ENCODE measurements at regions not wholly inside any gene's neighbourhood (a gene's known extent, or its start where the extent isn't known, plus 50 kb on each side); places are given as distances from the start of the nearest gene placed in this dataset.

- no peak overlapping the region for H3K23ac ChIP-seq (ENCODE audit: insufficient read length)
- no peak overlapping the region for H3K18ac ChIP-seq (ENCODE audit: extremely low read depth, low read length)
- H2BK12ac ChIP-seq (ENCODE audit: low read depth, low read length): no peak overlapping the region
- no peak overlapping the region for H2BK15ac ChIP-seq (ENCODE audit: low read length)
- no peak overlapping the region for H2AFZ ChIP-seq (ENCODE audit: low read length)
- no peak overlapping the region for H2BK20ac ChIP-seq (ENCODE audit: low read length)
- TF ChIP-seq CHD1 (IDR thresholded peaks at IDR 0.05; ENCODE audit: low read depth, low read length) (no peak), MAX (IDR thresholded peaks at IDR 0.05) (no peak), RBBP5 (IDR thresholded peaks at IDR 0.05; ENCODE audit: borderline replicate concordance, low read depth, low read length) (no peak), GTF2F1 (IDR thresholded peaks at IDR 0.05; ENCODE audit: borderline replicate concordance, low read depth, low read length) (no peak), CEBPB (IDR thresholded peaks at IDR 0.05; ENCODE audit: low read depth, low read length) (no peak), E2F6 (IDR thresholded peaks at IDR 0.05) (no peak), ATF3 (IDR thresholded peaks at IDR 0.05; ENCODE audit: insufficient read depth, low read depth, low read length) (no peak), TEAD4 (IDR thresholded peaks at IDR 0.05; ENCODE audit: low read depth, low read length) (no peak), BACH1 (IDR thresholded peaks at IDR 0.05; ENCODE audit: low read length) (no peak), TBP (IDR thresholded peaks at IDR 0.05; ENCODE audit: low read depth, low read length) (no peak), POLR2AphosphoS5 (IDR thresholded peaks at IDR 0.05; ENCODE audit: low read depth, low read length) (no peak)
- TF ChIP-seq, protein P1, sequence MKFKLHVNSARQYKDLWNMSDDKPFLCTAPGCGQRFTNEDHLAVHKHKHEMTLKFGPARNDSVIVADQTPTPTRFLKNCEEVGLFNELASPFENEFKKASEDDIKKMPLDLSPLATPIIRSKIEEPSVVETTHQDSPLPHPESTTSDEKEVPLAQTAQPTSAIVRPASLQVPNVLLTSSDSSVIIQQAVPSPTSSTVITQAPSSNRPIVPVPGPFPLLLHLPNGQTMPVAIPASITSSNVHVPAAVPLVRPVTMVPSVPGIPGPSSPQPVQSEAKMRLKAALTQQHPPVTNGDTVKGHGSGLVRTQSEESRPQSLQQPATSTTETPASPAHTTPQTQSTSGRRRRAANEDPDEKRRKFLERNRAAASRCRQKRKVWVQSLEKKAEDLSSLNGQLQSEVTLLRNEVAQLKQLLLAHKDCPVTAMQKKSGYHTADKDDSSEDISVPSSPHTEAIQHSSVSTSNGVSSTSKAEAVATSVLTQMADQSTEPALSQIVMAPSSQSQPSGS (IDR thresholded peaks at IDR 0.05; ENCODE audit: low read length): no peak
- H3K56ac ChIP-seq (replicated peaks; ENCODE audit: insufficient read length, low read depth, low read length): no peak overlapping the region
- FAIRE-seq (no peak), DNase-seq (ENCODE audit: low read depth in 1 of 2, low spot score in 2 of 2) (no peak)
- peaks cover 0 to 6% of the 10 kb centered on the region in 2 experiments; a peak in 2 of 4 replicates for H3K9me3 ChIP-seq (ENCODE audit: insufficient read depth in 2 of 2, low read depth in 1 of 2, low read length in 1 of 2)
- H2BK120ac ChIP-seq (replicated peaks; ENCODE audit: low read depth, low read length): no peak overlapping the region
- no peak overlapping the region for H3K4ac ChIP-seq (replicated peaks; ENCODE audit: insufficient read length, low read depth, low read length)
- H3K27me3 ChIP-seq (replicated peaks in 1 of 4; ENCODE audit: control insufficient read depth in 3 of 4, extremely low read depth in 1 of 4, insufficient read depth in 3 of 4, low read length in 3 of 4): peaks cover 0 to 1% (median 0%) of the 10 kb centered on the region in 4 experiments; a peak in 1 of 7 replicates
- H3K36me3 ChIP-seq (ENCODE audit: control insufficient read depth in 2 of 4, insufficient read depth in 4 of 4, low read length in 3 of 4): no peaks in the 10 kb centered on the region
- ChIA-PET POLR2A (ENCODE audit: partially characterized antibody) (no interaction called here), CTCF (ENCODE audit: partially characterized antibody) (interaction anchor here (1.3 kb wide), 1 partner anchor 9 kb away, joined by 3 read pairs; no protein-coding TSS in a partner anchor)
- no peak overlapping the region for H3K27ac ChIP-seq (ENCODE audit: low read depth, low read length)
- H4K91ac ChIP-seq (replicated peaks; ENCODE audit: insufficient read length, low read length): no peak overlapping the region
- H4K5ac ChIP-seq (ENCODE audit: insufficient read length, low read depth, low read length): no peak overlapping the region
- H3K23me2 ChIP-seq (ENCODE audit: low read depth, low read length): no peaks in the 10 kb centered on the region
- no peak overlapping the region for H3K9ac ChIP-seq (replicated peaks in 1 of 4; ENCODE audit: extremely low read depth in 1 of 4, low read depth in 3 of 4, low read length in 3 of 4)
- H2AK5ac ChIP-seq (ENCODE audit: low read depth, low read length): no peak overlapping the region
- H4K20me1 ChIP-seq (replicated peaks in 1 of 2; ENCODE audit: control insufficient read depth in 1 of 2, insufficient read depth in 2 of 2, low read length in 2 of 2): no peaks in the 10 kb centered on the region
- H3K4me3 ChIP-seq (ENCODE audit: extremely low read depth in 1 of 4, insufficient read depth in 2 of 4, low read depth in 3 of 4, low read length in 4 of 4): no peak overlapping the region
- H2BK5ac ChIP-seq (ENCODE audit: low read depth, low read length): no peak overlapping the region
- H3K79me1 ChIP-seq (ENCODE audit: low read depth, low read length): no peaks in the 10 kb centered on the region
- H3K4me2 ChIP-seq (ENCODE audit: insufficient read depth in 1 of 2, low read depth in 2 of 2, low read length in 2 of 2): no peak overlapping the region
- H3K14ac ChIP-seq (ENCODE audit: insufficient read length): no peak overlapping the region
- no peaks in the 10 kb centered on the region for H3K4me1 ChIP-seq (replicated peaks in 1 of 4; ENCODE audit: control insufficient read depth in 3 of 4, insufficient read depth in 4 of 4, low read length in 3 of 4)
- H4K8ac ChIP-seq (ENCODE audit: extremely low read depth, insufficient read depth, low read length): no peak overlapping the region
- WGBS, 2 experiments (ENCODE audit: extremely low coverage in 1 of 2, insufficient coverage in 1 of 2, insufficient read length in 1 of 2, insufficient replicate concordance in 2 of 2, low coverage in 1 of 2, low lambda C conversion rate in 2 of 2, missing lambda C conversion rate in 1 of 2): 78% methylated on average over 2 of the region's 2 CpGs; no CpG with 5 or more reads in 1 of the 2 experiments
- H3K79me2 ChIP-seq (ENCODE audit: control insufficient read depth in 1 of 2, insufficient read depth in 2 of 2, low read length in 2 of 2): no peaks in the 10 kb centered on the region
Observed at GRCh38 chr5:82850393-82850792, 226.8 kb downstream of the TMEM167A start.

Measured in H1 (cell line).